HG02678 (cell line): ENCODE measurements at regions not wholly inside any gene's neighbourhood (a gene's known extent, or its start where the extent isn't known, plus 50 kb on each side); places are given as distances from the start of the nearest gene placed in this dataset.
"Not testable (repeated sequence)": the region's sequence is repeated elsewhere in the genome, so short reads cannot be mapped to it uniquely, and the experiment has no call there.

Source experiments
- ATAC-seq: cut with Tn5 transposase; IDR thresholded peaks from one replicate; pipeline ENCODE4 v1.9.1; 2021; ENCODE audit warnings: mild to moderate bottlenecking, moderate library complexity; ENCODE audit not compliant: unreplicated experiment

- no peak for ATAC-seq
These were observed 134.2 kb downstream of the OR13A1 start for GRCh38 chr10:45180946-45181875.

GRCh38 chr10:45183174-45183573 is 132.2 kb downstream of the OR13A1 start:
- ATAC-seq: no peak

- no peak for ATAC-seq
These were observed 117.5 kb downstream of the OR13A1 start for GRCh38 chr10:45197816-45198485.

GRCh38 chr10:45198486-45199204 is 116.8 kb downstream of the OR13A1 start:
- no peak for ATAC-seq

GRCh38 chr10:45199205-45199740 is 116.1 kb downstream of the OR13A1 start:
- no peak for ATAC-seq

- ATAC-seq: no peak
These were observed 114.1 kb downstream of the OR13A1 start for GRCh38 chr10:45201271-45201670.

- no peak for ATAC-seq
These were observed 113.2 kb downstream of the OR13A1 start for GRCh38 chr10:45202242-45202641.

GRCh38 chr10:45204954-45205775 is 110.2 kb downstream of the OR13A1 start:
- ATAC-seq: no peak

- no peak for ATAC-seq
These were observed 105.5 kb downstream of the OR13A1 start for GRCh38 chr10:45209888-45210287.

- ATAC-seq: no peak
These were observed 103.8 kb downstream of the OR13A1 start for GRCh38 chr10:45211576-45211975.

- no peak for ATAC-seq
These were observed 96.0 kb downstream of the OR13A1 start for GRCh38 chr10:45219416-45219815.

GRCh38 chr10:45220931-45221330 is 94.5 kb downstream of the OR13A1 start:
- ATAC-seq: no peak

- no peak for ATAC-seq
These were observed 91.1 kb downstream of the OR13A1 start for GRCh38 chr10:45224219-45224841.

GRCh38 chr10:45227042-45227441 is 88.4 kb downstream of the OR13A1 start:
- ATAC-seq: no peak

GRCh38 chr10:45227456-45227855 is 88.0 kb downstream of the OR13A1 start:
- no peak for ATAC-seq

- ATAC-seq: no peak
These were observed 85.6 kb downstream of the OR13A1 start for GRCh38 chr10:45229823-45230222.

- ATAC-seq: not testable (repeated sequence)
These were observed 80.1 kb downstream of the OR13A1 start for GRCh38 chr10:45235260-45235769.

- ATAC-seq: no peak
These were observed 79.6 kb downstream of the OR13A1 start for GRCh38 chr10:45235798-45236220.

- ATAC-seq: no peak
These were observed 76.5 kb downstream of the OR13A1 start for GRCh38 chr10:45238896-45239295.

GRCh38 chr10:45239642-45240041 is 75.8 kb downstream of the OR13A1 start:
- no peak for ATAC-seq
